OCI-LY3 (cell line): ENCODE measurements at regions not wholly inside any gene's neighbourhood (a gene's known extent, or its start where the extent isn't known, plus 50 kb on each side); places are given as distances from the start of the nearest gene placed in this dataset.
"Not testable (repeated sequence)": the region's sequence is repeated elsewhere in the genome, so short reads cannot be mapped to it uniquely, and the experiment has no call there.

Experiments
- H2AFZ ChIP-seq: fragments of 200-600, 300-600 bp; shearing (Covaris generic); 2 replicates; pipeline ENCODE4 v1.6.0; 2014; ENCODE audit warnings: antibody characterized with exemption, low read depth, low read length
- H3K27ac ChIP-seq: fragments of 200-600, 300-600 bp; sonication (generic); 2 replicates; pipeline ENCODE4 v1.5.1; 2014; ENCODE audit warnings: mild to moderate bottlenecking, low read length, moderate library complexity, mixed read lengths
- H3K27me3 ChIP-seq: fragments of 200-600, 300-600 bp; sonication (generic); 2 replicates; pipeline ENCODE4 v1.6.1; 2014; ENCODE audit warnings: low read depth, low read length, mixed read lengths
- H3K36me3 ChIP-seq: fragments of 200-600, 300-600 bp; sonication (generic); replicated peaks from 2 replicates; pipeline ENCODE3; 2014; ENCODE audit warnings: low read depth, low read length, mixed read lengths
- H3K4me1 ChIP-seq: fragments of 300-600, 200-600 bp; sonication (generic); 2 replicates; pipeline ENCODE4 v1.6.1; 2014; ENCODE audit warnings: low read length, mixed read lengths
- H3K4me2 ChIP-seq: fragments of 200-600, 300-600 bp; sonication (generic); 2 replicates; pipeline ENCODE4 v1.6.1; 2014; ENCODE audit warnings: low read length, mixed read lengths
- H3K4me3 ChIP-seq: fragments of 300-600, 200-600 bp; sonication (generic); 2 replicates; pipeline ENCODE4 v1.5.1; 2014; ENCODE audit warnings: antibody characterized with exemption, mild to moderate bottlenecking, low read length, moderate library complexity
- H3K79me2 ChIP-seq: fragments of 300-600, 200-600 bp; shearing (Covaris generic); 2 replicates; pipeline ENCODE4 v1.6.1; 2014; ENCODE audit warnings: mild to moderate bottlenecking, low read length, mixed read lengths
- H3K9ac ChIP-seq: fragments of 300-600, 200-600 bp; shearing (Covaris generic); 2 replicates; pipeline ENCODE4 v1.6.0; 2014; ENCODE audit warnings: mild to moderate bottlenecking, low read length, moderate library complexity
- H3K9me3 ChIP-seq: fragments of 200-600, 300-600 bp; shearing (Covaris generic); 2 replicates; pipeline ENCODE4 v1.6.1; 2014; ENCODE audit warnings: low read length, mixed read lengths; ENCODE audit not compliant: insufficient read depth
- H4K20me1 ChIP-seq: fragments of 200-600, 300-600 bp; sonication (generic); 2 replicates; pipeline ENCODE4 v1.6.1; 2016; ENCODE audit warnings: low read length, mixed read lengths; ENCODE audit not compliant: insufficient read depth
- EZH2phosphoT487 ChIP-seq: fragments of 200-600 bp; shearing (Covaris generic); IDR thresholded peaks from 2 replicates; pipeline ENCODE4 v1.6.1; 2018; ENCODE audit warnings: antibody characterized with exemption, mixed run types, low read depth
- TF ChIP-seq, protein P1 (sequence below): fragments of 200-600, 300-600 bp; sonication (generic); IDR thresholded peaks from 2 replicates; pipeline ENCODE4 v1.5.1; 2014; ENCODE audit warnings: antibody characterized with exemption, low read length, low read depth

DNA sequence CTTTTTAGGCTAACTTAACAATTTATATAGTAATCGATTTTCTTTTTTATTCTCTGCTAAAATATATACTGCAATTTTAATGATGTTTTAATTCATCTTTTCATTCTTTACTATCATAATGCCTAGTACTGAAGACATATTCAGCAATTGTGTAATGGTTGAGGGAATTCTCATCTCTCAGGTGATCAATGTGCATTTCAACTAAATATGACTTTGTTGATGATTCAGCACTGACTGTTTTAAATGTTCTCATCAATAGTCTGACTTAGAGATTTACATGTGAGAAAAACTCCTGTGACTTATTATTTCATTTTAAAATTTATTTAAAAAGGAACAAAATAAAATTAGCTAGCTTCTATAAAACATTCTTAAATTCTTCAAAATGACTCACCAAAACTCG is 1450.3 kb downstream of the STIM2 start:
- Histone ChIP-seq H2AFZ (no peak overlapping the region), H3K79me2 (no peaks in the 10 kb centered on the region), H3K27me3 (no peaks in the 10 kb centered on the region), H3K9ac (no peak overlapping the region), H4K20me1 (no peaks in the 10 kb centered on the region), H3K4me2 (no peak overlapping the region), H3K27ac (no peak overlapping the region), H3K4me3 (no peak overlapping the region), H3K36me3 (no peaks in the 10 kb centered on the region), H3K4me1 (no peaks in the 10 kb centered on the region), H3K9me3 (no peaks in the 10 kb centered on the region)
- no peak for TF ChIP-seq EZH2phosphoT487
- TF ChIP-seq, protein P1, sequence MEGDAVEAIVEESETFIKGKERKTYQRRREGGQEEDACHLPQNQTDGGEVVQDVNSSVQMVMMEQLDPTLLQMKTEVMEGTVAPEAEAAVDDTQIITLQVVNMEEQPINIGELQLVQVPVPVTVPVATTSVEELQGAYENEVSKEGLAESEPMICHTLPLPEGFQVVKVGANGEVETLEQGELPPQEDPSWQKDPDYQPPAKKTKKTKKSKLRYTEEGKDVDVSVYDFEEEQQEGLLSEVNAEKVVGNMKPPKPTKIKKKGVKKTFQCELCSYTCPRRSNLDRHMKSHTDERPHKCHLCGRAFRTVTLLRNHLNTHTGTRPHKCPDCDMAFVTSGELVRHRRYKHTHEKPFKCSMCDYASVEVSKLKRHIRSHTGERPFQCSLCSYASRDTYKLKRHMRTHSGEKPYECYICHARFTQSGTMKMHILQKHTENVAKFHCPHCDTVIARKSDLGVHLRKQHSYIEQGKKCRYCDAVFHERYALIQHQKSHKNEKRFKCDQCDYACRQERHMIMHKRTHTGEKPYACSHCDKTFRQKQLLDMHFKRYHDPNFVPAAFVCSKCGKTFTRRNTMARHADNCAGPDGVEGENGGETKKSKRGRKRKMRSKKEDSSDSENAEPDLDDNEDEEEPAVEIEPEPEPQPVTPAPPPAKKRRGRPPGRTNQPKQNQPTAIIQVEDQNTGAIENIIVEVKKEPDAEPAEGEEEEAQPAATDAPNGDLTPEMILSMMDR = no peak

DNA sequence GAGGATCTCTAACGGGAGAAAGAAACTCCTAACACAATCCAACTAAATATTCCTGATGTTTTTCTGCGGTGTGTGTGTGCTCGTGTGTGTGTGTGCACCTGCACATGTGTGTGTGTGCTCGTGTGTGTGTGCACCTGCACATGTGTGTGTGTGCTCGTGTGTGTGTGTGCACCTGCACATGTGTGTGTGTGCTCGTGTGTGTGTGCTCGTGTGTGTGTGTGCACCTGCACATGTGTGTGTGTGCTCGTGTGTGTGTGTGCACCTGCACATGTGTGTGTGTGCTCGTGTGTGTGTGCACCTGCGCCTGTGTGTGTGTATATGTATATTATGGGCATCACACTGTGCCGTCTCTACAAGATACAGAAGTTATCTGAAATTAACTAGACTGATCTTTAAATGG is 1451.9 kb downstream of the STIM2 start:
- not testable (repeated sequence) for H3K9ac ChIP-seq, H3K4me3 ChIP-seq, H2AFZ ChIP-seq, H3K79me2 ChIP-seq, H3K4me1 ChIP-seq, H3K27me3 ChIP-seq, H3K4me2 ChIP-seq, H3K36me3 ChIP-seq, H3K9me3 ChIP-seq, H3K27ac ChIP-seq, H4K20me1 ChIP-seq

DNA sequence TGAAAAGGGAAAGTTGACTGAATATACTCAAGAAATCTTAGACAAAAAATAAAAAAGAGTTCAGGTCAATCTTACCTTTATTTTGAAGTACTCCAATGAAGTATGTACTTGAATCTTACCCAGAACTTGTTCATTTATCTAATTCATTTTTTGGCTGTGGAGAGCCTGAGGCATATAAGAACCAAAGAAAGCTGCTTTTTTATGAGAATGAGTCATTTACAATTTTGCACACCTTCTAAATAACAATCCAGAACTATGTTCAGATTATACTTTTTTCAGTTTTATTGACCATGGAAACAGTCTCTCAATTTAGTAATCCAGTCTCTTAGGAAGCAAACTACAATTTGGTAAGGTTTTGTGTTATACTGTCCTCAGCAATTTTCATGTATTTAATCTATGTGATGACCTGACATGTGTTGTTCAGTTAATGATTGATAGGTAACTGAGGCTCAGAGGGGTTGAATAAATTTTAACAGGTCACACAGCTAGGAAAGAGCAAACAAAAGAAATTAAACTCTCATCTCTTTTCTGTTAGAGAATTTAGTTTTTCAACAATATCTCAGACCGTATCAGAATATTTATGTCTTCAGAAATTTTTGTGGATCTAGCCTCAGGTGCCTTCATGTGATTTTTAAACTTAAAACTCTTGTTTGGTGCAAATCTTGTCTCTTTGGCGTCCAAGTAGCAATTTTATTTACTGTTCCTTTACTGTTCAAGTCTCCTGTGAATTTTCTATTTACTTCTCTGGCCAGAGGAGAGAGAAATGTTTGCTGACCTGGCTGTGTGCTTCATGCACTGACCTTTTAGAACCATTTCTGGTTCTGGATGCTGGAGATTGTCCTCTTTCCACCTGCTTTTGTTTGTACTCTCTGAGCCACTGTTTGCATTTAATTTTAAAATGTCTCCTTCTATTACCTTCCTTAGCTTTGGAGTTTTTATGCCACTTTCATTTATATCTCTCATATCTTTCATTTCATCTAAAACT is 1453.4 kb downstream of the STIM2 start:
- no peaks in the 10 kb centered on the region for H3K9me3 ChIP-seq
- TF ChIP-seq, protein P1 = no peak
- no peak for TF ChIP-seq EZH2phosphoT487
- H3K9ac ChIP-seq = no peak overlapping the region
- no peak overlapping the region for H3K27ac ChIP-seq
- H3K4me1 ChIP-seq = no peaks in the 10 kb centered on the region
- no peaks in the 10 kb centered on the region for H4K20me1 ChIP-seq
- no peak overlapping the region for H2AFZ ChIP-seq
- no peaks in the 10 kb centered on the region for H3K27me3 ChIP-seq
- H3K4me2 ChIP-seq = no peak overlapping the region
- no peaks in the 10 kb centered on the region for H3K36me3 ChIP-seq
- no peaks in the 10 kb centered on the region for H3K79me2 ChIP-seq
- H3K4me3 ChIP-seq = no peak overlapping the region

DNA sequence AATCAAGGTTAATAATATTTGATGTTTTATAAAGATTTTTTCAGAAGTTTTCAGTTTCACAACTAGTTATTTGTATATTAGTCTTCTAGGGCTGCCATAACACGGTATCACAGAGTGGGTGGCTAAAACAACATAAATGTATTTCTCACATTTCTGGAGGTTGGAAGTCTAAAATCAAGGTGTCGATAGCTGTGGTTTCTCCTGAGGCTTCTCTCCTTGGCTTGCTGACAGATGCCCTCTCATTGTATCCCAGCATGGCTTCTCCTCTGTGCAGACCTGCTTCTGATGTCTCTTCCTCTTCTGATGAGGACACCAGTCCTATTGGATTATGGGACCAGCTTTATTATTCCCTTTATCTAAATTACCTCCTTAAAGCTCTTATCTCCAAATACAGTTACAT is 1456.6 kb downstream of the STIM2 start:
- no peak overlapping the region for H3K9ac ChIP-seq
- H2AFZ ChIP-seq = no peak overlapping the region
- H3K27ac ChIP-seq = no peak overlapping the region
- no peaks in the 10 kb centered on the region for H3K9me3 ChIP-seq
- TF ChIP-seq, protein P1 = no peak
- TF ChIP-seq EZH2phosphoT487 = no peak
- no peaks in the 10 kb centered on the region for H3K27me3 ChIP-seq
- no peak overlapping the region for H3K4me2 ChIP-seq
- H3K4me3 ChIP-seq = no peak overlapping the region
- no peaks in the 10 kb centered on the region for H3K79me2 ChIP-seq
- H3K36me3 ChIP-seq = no peaks in the 10 kb centered on the region
- no peaks in the 10 kb centered on the region for H4K20me1 ChIP-seq
- no peaks in the 10 kb centered on the region for H3K4me1 ChIP-seq
